ENCODE measurements at regions not wholly inside any gene's neighbourhood (a gene's known extent, or its start where the extent isn't known, plus 50 kb on each side); places are given as distances from the start of the nearest gene placed in this dataset.

- no peak for DNase-seq (ENCODE audit: low read depth in 2 of 2, low spot score in 1 of 2)
Measured at GRCh38 chr15:93291380-93291779, 202.4 kb upstream of the RGMA start.

- no peak for DNase-seq (ENCODE audit: low read depth in 2 of 2, low spot score in 1 of 2)
Measured at GRCh38 chr15:93290618-93290946, 201.6 kb upstream of the RGMA start.

GRCh38 chr15:93289941-93290617 lies 201.1 kb upstream of the RGMA start:
- no peak for DNase-seq (ENCODE audit: low read depth in 2 of 2, low spot score in 1 of 2)

GRCh38 chr15:93288728-93289294 lies 199.8 kb upstream of the RGMA start:
- no peak for DNase-seq (ENCODE audit: low read depth in 2 of 2, low spot score in 1 of 2)

GRCh38 chr15:93286446-93286845 lies 197.4 kb upstream of the RGMA start:
- no peak for DNase-seq (ENCODE audit: low read depth in 2 of 2, low spot score in 1 of 2)

GRCh38 chr15:93283854-93284253 lies 194.8 kb upstream of the RGMA start:
- DNase-seq (ENCODE audit: low read depth in 2 of 2, low spot score in 1 of 2), result no peak

- DNase-seq (ENCODE audit: low read depth in 2 of 2, low spot score in 1 of 2), result no peak
Measured at GRCh38 chr15:93282808-93283207, 193.8 kb upstream of the RGMA start.

GRCh38 chr15:93278783-93279182 lies 189.8 kb upstream of the RGMA start:
- DNase-seq (ENCODE audit: low read depth in 2 of 2, low spot score in 1 of 2), result no peak

GRCh38 chr15:93278006-93278405 lies 189.0 kb upstream of the RGMA start:
- no peak for DNase-seq (ENCODE audit: low read depth in 2 of 2, low spot score in 1 of 2)

- DNase-seq (ENCODE audit: low read depth in 2 of 2, low spot score in 1 of 2), result no peak
Measured at GRCh38 chr15:93274257-93274656, 185.2 kb upstream of the RGMA start.

- no peak for DNase-seq (ENCODE audit: low read depth in 2 of 2, low spot score in 1 of 2)
Measured at GRCh38 chr15:93271871-93272270, 182.9 kb upstream of the RGMA start.

GRCh38 chr15:93270937-93271467 lies 182.0 kb upstream of the RGMA start:
- no peak for DNase-seq (ENCODE audit: low read depth in 2 of 2, low spot score in 1 of 2)

GRCh38 chr15:93268066-93268465 lies 179.1 kb upstream of the RGMA start:
- no peak for DNase-seq (ENCODE audit: low read depth in 2 of 2, low spot score in 1 of 2)

GRCh38 chr15:93266291-93266690 lies 177.3 kb upstream of the RGMA start:
- DNase-seq (ENCODE audit: low read depth in 2 of 2, low spot score in 1 of 2), result no peak

- no peak for DNase-seq (ENCODE audit: low read depth in 2 of 2, low spot score in 1 of 2)
Measured at GRCh38 chr15:93265111-93265556, 176.1 kb upstream of the RGMA start.

GRCh38 chr15:93261845-93262244 lies 172.8 kb upstream of the RGMA start:
- DNase-seq (ENCODE audit: low read depth in 2 of 2, low spot score in 1 of 2), result no peak

- DNase-seq (ENCODE audit: low read depth in 2 of 2, low spot score in 1 of 2), result no peak
Measured at GRCh38 chr15:93257920-93258319, 168.9 kb upstream of the RGMA start.

- no peak for DNase-seq (ENCODE audit: low read depth in 2 of 2, low spot score in 1 of 2)
Measured at GRCh38 chr15:93253681-93254080, 164.7 kb upstream of the RGMA start.

GRCh38 chr15:93252780-93253179 lies 163.8 kb upstream of the RGMA start:
- no peak for DNase-seq (ENCODE audit: low read depth in 2 of 2, low spot score in 1 of 2)

- no peak for DNase-seq (ENCODE audit: low read depth in 2 of 2, low spot score in 1 of 2)
Measured at GRCh38 chr15:93250950-93251349, 161.9 kb upstream of the RGMA start.

GRCh38 chr15:93250209-93250608 lies 161.2 kb upstream of the RGMA start:
- DNase-seq (ENCODE audit: low read depth in 2 of 2, low spot score in 1 of 2), result no peak

GRCh38 chr15:93249623-93250022 lies 160.6 kb upstream of the RGMA start:
- no peak for DNase-seq (ENCODE audit: low read depth in 2 of 2, low spot score in 1 of 2)
